ENCODE measurements at regions not wholly inside any gene's neighbourhood (a gene's known extent, or its start where the extent isn't known, plus 50 kb on each side); places are given as distances from the start of the nearest gene placed in this dataset.

DNA sequence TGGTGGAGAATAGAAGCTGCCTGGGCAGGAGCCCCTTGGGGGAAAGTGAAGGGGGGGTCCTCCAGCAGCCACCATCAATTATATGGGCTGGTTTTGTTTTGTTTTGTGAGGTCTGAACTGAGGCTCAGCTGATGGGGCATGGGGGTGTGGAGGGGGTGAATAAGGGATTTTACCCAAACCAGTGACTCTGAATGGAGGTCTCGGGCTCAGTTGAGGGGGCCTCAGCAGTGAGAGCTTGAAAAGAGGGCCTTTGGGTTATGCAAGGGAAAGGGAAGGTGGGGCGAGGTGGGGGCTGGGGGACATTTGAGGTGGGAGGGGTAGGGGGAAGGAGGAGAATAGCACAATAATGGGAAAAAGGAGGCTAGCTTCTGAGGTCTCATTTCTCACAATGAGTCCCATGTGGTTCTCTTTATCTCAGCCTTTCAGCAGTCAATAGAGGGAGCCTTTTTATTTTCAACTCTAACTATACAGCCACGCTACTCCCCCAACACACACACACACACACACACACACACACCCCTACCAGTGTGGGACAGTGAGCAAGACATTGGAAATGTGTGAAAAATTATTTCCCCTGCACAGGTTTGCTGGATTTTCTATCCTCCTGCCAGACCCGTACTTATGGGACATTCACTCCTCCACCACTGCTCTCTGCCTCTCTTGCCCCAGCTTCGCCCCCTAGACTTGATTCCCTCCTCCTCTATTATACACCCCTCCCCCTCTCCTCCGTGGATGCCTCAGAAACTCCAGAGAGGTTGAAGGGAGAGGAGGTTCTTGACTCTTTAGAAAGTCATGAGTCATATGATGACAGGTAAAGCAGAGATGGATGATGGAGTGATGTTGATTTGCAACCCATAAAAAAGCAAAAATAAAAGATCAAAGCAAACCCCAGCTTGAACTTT is 96.0 kb downstream of the GTPBP8 start:
- Mint-ChIP-seq H3K4me1 (peaks cover 2% of the 10 kb centered on the region), H3K4me3 (no peak overlapping the region), H3K27me3 (no peaks in the 10 kb centered on the region), H3K36me3 (peaks cover 8% of the 10 kb centered on the region), H3K9me3 (no peaks in the 10 kb centered on the region), H3K27ac (no peak overlapping the region)
- DNase-seq, result no peak

GRCh38 chr3:113088616-113089015 is 97.8 kb downstream of the GTPBP8 start:
- Mint-ChIP-seq H3K27ac (no peak overlapping the region), H3K4me3 (no peak overlapping the region), H3K4me1 (peaks cover 2% of the 10 kb centered on the region), H3K27me3 (no peaks in the 10 kb centered on the region), H3K9me3 (no peaks in the 10 kb centered on the region), H3K36me3 (peaks cover 10% of the 10 kb centered on the region)
- no peak for DNase-seq

- Mint-ChIP-seq H3K9me3 (no peaks in the 10 kb centered on the region), H3K4me1 (peaks cover 2% of the 10 kb centered on the region), H3K4me3 (no peak overlapping the region), H3K27me3 (no peaks in the 10 kb centered on the region), H3K27ac (no peak overlapping the region), H3K36me3 (peaks cover 10% of the 10 kb centered on the region)
- no peak for DNase-seq
Observed at GRCh38 chr3:113091417-113091816, 100.6 kb downstream of the GTPBP8 start.

- Mint-ChIP-seq H3K36me3 (peaks cover 9% of the 10 kb centered on the region), H3K4me1 (no peaks in the 10 kb centered on the region), H3K9me3 (no peaks in the 10 kb centered on the region), H3K4me3 (no peak overlapping the region), H3K27ac (no peak overlapping the region), H3K27me3 (no peaks in the 10 kb centered on the region)
- no peak for DNase-seq
Observed at GRCh38 chr3:113092746-113093145, 102.0 kb downstream of the GTPBP8 start.

- no peaks in the 10 kb centered on the region for H3K4me1 Mint-ChIP-seq
Observed at GRCh38 chr3:113094337-113095221, 103.8 kb downstream of the GTPBP8 start.

DNA sequence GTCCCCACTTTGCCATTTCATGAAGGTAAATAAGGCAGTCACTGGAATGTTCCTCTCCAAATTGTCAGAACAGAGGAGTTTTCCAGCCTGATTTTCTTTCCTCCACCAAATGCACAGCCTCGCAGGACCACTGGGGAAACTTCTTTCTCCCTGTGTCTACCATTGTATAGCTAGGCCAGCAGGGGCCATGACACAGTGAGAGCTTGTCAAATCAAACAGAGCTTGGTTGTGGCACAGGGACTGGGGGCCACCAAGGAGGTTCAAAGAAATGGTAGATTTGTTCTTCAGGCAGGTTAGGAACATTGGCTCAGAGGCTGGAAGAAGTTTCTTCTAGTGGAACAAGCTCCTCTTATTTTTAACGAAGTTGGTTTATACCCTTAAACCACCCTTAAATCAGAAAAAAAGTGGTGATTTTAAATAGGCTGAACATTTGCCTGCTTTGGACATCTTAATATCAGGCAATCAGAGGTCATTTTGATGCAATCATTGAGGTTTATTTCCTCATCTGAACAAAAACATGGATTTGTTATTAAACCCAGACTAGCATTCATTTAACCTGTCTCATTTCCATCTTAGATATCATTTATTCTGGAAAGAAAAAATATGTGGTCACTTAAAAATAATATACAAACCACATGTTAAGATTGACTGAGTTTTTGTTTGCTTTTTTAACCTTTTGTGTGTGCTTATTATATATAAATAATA is 105.6 kb downstream of the GTPBP8 start:
- Mint-ChIP-seq H3K9me3 (no peaks in the 10 kb centered on the region), H3K27ac (no peak overlapping the region), H3K4me3 (no peak overlapping the region), H3K27me3 (no peaks in the 10 kb centered on the region), H3K4me1 (no peaks in the 10 kb centered on the region), H3K36me3 (peaks cover 4% of the 10 kb centered on the region)
- DNase-seq, result no peak

More at GRCh38 chr3:113094337-113095221, 103.8 kb downstream of the GTPBP8 start:
- Mint-ChIP-seq H3K4me3 (no peak overlapping the region), H3K9me3 (no peaks in the 10 kb centered on the region), H3K27ac (no peak overlapping the region), H3K36me3 (peaks cover 4% of the 10 kb centered on the region), H3K27me3 (no peaks in the 10 kb centered on the region)
- DNase-seq, result no peak

DNA sequence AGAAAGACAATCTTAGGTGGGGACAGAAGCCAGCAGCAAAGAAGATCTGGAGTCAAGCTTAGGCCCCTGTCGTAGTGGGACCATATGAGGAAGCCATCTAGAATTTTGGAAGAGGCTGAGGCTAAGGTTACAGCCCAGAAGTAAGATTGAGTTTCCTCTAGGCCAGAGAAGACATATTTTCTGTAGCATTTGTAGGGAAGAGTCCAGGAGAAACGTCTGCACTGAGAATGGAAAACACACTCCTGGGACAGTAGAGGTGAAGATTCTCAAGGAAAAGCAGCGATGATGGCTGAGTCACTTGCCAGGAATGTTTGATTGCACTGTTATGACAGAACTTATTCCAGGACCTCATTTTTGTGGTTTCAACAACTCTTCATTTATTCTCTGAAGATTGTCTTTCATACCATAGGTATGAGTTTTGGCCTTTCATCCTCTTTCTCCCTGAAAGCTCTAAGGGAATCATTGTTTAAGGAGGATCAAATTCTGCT is 107.2 kb downstream of the GTPBP8 start:
- no peaks in the 10 kb centered on the region for H3K4me1 Mint-ChIP-seq
- no peaks in the 10 kb centered on the region for H3K9me3 Mint-ChIP-seq
- no peak overlapping the region for H3K4me3 Mint-ChIP-seq
- H3K27me3 Mint-ChIP-seq, result no peaks in the 10 kb centered on the region
- no peaks in the 10 kb centered on the region for H3K36me3 Mint-ChIP-seq
- no peak for DNase-seq
- no peak overlapping the region for H3K27ac Mint-ChIP-seq

- no peak for DNase-seq
- H3K9me3 Mint-ChIP-seq, result no peaks in the 10 kb centered on the region
- H3K36me3 Mint-ChIP-seq, result no peaks in the 10 kb centered on the region
- H3K4me3 Mint-ChIP-seq, result no peak overlapping the region
- H3K4me1 Mint-ChIP-seq, result no peaks in the 10 kb centered on the region
- no peaks in the 10 kb centered on the region for H3K27me3 Mint-ChIP-seq
- no peak overlapping the region for H3K27ac Mint-ChIP-seq
Observed at GRCh38 chr3:113100063-113100462, 109.3 kb downstream of the GTPBP8 start.

GRCh38 chr3:113103588-113103987 is 107.8 kb upstream of the BOC start:
- DNase-seq, result no peak
- Mint-ChIP-seq H3K27ac (no peak overlapping the region), H3K4me1 (no peaks in the 10 kb centered on the region), H3K9me3 (no peaks in the 10 kb centered on the region), H3K4me3 (no peak overlapping the region), H3K27me3 (no peaks in the 10 kb centered on the region), H3K36me3 (no peaks in the 10 kb centered on the region)

GRCh38 chr3:113104357-113105092 is 106.8 kb upstream of the BOC start:
- H3K9me3 Mint-ChIP-seq, result no peaks in the 10 kb centered on the region
- no peak overlapping the region for H3K4me3 Mint-ChIP-seq
- no peaks in the 10 kb centered on the region for H3K27me3 Mint-ChIP-seq
- H3K36me3 Mint-ChIP-seq, result no peaks in the 10 kb centered on the region
- no peaks in the 10 kb centered on the region for H3K4me1 Mint-ChIP-seq
- no peak overlapping the region for H3K27ac Mint-ChIP-seq
- no peak for DNase-seq

GRCh38 chr3:113105093-113105449 is 106.3 kb upstream of the BOC start:
- Mint-ChIP-seq H3K9me3 (no peaks in the 10 kb centered on the region), H3K27me3 (no peaks in the 10 kb centered on the region), H3K4me1 (no peaks in the 10 kb centered on the region), H3K27ac (no peak overlapping the region), H3K36me3 (peaks cover 2% of the 10 kb centered on the region), H3K4me3 (no peak overlapping the region)
- DNase-seq, result no peak

DNA sequence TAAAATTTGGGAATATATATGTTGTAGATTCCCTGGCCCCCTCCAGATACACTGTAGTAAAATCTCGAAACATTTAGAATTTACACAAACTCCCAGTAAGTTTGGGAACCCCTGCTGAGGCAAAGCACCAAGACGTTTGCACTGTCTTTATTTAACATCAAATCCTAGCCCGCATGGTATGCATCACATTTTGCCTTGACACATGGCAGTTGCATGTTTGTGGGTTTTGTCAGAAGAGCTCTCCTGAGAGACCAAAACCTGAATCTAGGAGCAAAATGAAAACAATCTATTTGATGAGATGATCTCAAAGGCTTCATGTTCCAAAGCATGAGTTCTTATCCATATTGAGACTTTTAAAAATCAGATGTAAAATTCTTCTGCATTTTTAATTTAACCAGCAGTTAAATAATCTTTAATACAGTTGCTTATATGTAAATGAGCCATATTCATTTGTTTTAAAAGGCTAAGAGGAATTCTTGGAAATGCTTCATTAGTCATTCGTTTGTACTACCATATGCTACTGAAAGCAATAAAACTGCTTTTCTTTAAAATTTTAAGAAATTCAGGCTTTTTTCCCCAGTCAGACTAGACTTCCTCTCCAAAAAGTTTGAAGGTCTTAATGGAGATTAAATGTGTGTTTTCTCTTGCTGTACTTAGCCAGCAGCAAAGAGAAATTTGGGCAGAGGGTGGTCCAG is 105.2 kb upstream of the BOC start:
- no peaks in the 10 kb centered on the region for H3K27me3 Mint-ChIP-seq
- no peaks in the 10 kb centered on the region for H3K4me1 Mint-ChIP-seq
- no peak for DNase-seq
- H3K36me3 Mint-ChIP-seq, result peaks cover 5% of the 10 kb centered on the region
- no peak overlapping the region for H3K27ac Mint-ChIP-seq
- H3K9me3 Mint-ChIP-seq, result no peaks in the 10 kb centered on the region
- H3K4me3 Mint-ChIP-seq, result no peak overlapping the region

- DNase-seq, result no peak
Observed at GRCh38 chr3:113110267-113110666, 101.1 kb upstream of the BOC start.

More at GRCh38 chr3:113110267-113110666, 101.1 kb upstream of the BOC start:
- Mint-ChIP-seq H3K9me3 (no peaks in the 10 kb centered on the region), H3K27ac (no peak overlapping the region), H3K36me3 (peaks cover 5% of the 10 kb centered on the region), H3K4me1 (peaks cover 2% of the 10 kb centered on the region), H3K4me3 (no peak overlapping the region), H3K27me3 (no peaks in the 10 kb centered on the region)
